GM12878 (cell line): ENCODE measurements at regions not wholly inside any gene's neighbourhood (a gene's known extent, or its start where the extent isn't known, plus 50 kb on each side); places are given as distances from the start of the nearest gene placed in this dataset.

Experiments used
- CEBPB ChIP-seq, 2 experiments: fragments of 150-350 bp in 1 of 2; IDR thresholded peaks; 2 replicates each; pipeline ENCODE4 v1.6.1; 2012 to 2014; ENCODE audit warnings: low read depth in 2 of 2, low read length in 2 of 2, borderline replicate concordance in 1 of 2, inconsistent platforms in 1 of 2
- CTCF ChIP-seq, 3 experiments: IDR thresholded peaks in 2 of 3; conservative IDR thresholded peaks in 1 of 3; 2 replicates each; pipeline ENCODE4 v1.5.1; 2011; ENCODE audit warnings: low read depth in 3 of 3, low read length in 3 of 3, mild to moderate bottlenecking in 3 of 3, control low read depth in 2 of 3, moderate library complexity in 2 of 3, inconsistent platforms in 1 of 3, mixed read lengths in 1 of 3; ENCODE audit not compliant: control insufficient read depth in 2 of 3, insufficient read depth in 1 of 3; ENCODE audit errors: extremely low read depth in 1 of 3
- E2F4 ChIP-seq: IDR thresholded peaks from 2 replicates; pipeline ENCODE4 v1.6.1; 2012; ENCODE audit warnings: low read depth, low read length, improper control_type of control experiment
- HSF1 ChIP-seq: fragments of 150-350 bp; IDR thresholded peaks from 2 replicates; pipeline ENCODE4 v1.6.1; 2014; ENCODE audit warnings: mild to moderate bottlenecking, low read depth, low read length
- KLF5 ChIP-seq: fragments of 450-650 bp; IDR thresholded peaks from 2 replicates; pipeline ENCODE4 v1.6.1; 2014; ENCODE audit warnings: mild to moderate bottlenecking; ENCODE audit not compliant: partially characterized antibody
- POLR2AphosphoS2 ChIP-seq: IDR thresholded peaks from 2 replicates; pipeline ENCODE4 v1.6.1; 2011; ENCODE audit warnings: low read depth, mild to moderate bottlenecking, low read length, improper control_type of control experiment, moderate library complexity
- RFX5 ChIP-seq: IDR thresholded peaks from 2 replicates; pipeline ENCODE4 v1.6.1; 2011; ENCODE audit warnings: low read depth, low read length, improper control_type of control experiment
- USF2 ChIP-seq: IDR thresholded peaks from 2 replicates; pipeline ENCODE4 v1.6.1; 2011; ENCODE audit warnings: low read depth, low read length, improper control_type of control experiment, borderline replicate concordance
- YY1 ChIP-seq: IDR thresholded peaks from 2 replicates; pipeline ENCODE4 v1.6.1; 2011; ENCODE audit warnings: low read depth, mild to moderate bottlenecking, low read length
- ZBED1 ChIP-seq: IDR thresholded peaks from 2 replicates; pipeline ENCODE4 v1.6.1; 2016; ENCODE audit warnings: borderline replicate concordance
- TF ChIP-seq, protein P1 (sequence below): IDR thresholded peaks from 2 replicates; pipeline ENCODE4 v1.6.1; 2012; ENCODE audit warnings: low read depth, low read length, improper control_type of control experiment

- TF ChIP-seq USF2 (no peak), POLR2AphosphoS2 (no peak), YY1 (no peak), CEBPB (IDR thresholded peaks at IDR 0.05; ENCODE audit: borderline replicate concordance in 1 of 2, low read depth in 2 of 2, low read length in 2 of 2) (no peak), CTCF (IDR thresholded peaks at IDR 0.05 in 2 of 3, conservative IDR thresholded peaks at IDR 0.05 in 1 of 3; ENCODE audit: control insufficient read depth in 2 of 3, extremely low read depth in 1 of 3, insufficient read depth in 1 of 3, low read depth in 3 of 3, low read length in 3 of 3) (no peak), RFX5 (no peak), KLF5 (no peak), E2F4 (no peak), HSF1 (no peak), ZBED1 (no peak)
- TF ChIP-seq, protein P1, sequence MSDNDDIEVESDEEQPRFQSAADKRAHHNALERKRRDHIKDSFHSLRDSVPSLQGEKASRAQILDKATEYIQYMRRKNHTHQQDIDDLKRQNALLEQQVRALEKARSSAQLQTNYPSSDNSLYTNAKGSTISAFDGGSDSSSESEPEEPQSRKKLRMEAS = no peak
Measured at GRCh38 chr3:135853981-135854380, 111.5 kb upstream of the PPP2R3A start.
